HCT116 (cell line): ENCODE measurements at regions not wholly inside any gene's neighbourhood (a gene's known extent, or its start where the extent isn't known, plus 50 kb on each side); places are given as distances from the start of the nearest gene placed in this dataset.

Source experiments
- ATAC-seq: fragments of 200-7000 bp; cut with Tn5 transposase; 2 replicates; pipeline ENCODE4 v1.9.1; 2020; ENCODE audit warnings: mild to moderate bottlenecking, moderate library complexity
- BruUV-seq: library from RNA; stranded (reverse); fragments of 400-500 nt; replicated peaks from 2 replicates; lab custom pipeline; 2021; lab: Mats Ljungman, UMichigan
- CTCF ChIA-PET: fragments of 300-600 bp; sonication (Branson Sonifier 250); formaldehyde crosslinking; loops from one replicate; lab custom pipeline; 2021; ENCODE audit warnings: antibody characterized with exemption; lab: Charles Lee
- POLR2A ChIA-PET: fragments of 300-600, 350-600 bp; sonication (Branson Sonifier 250); formaldehyde crosslinking; loops from one replicate; lab custom pipeline; 2021; ENCODE audit warnings: antibody characterized with exemption; lab: Charles Lee
- RAD21 ChIA-PET, 2 experiments: fragments of 300-600 bp; sonication (Branson Sonifier 250); formaldehyde crosslinking; loops; one replicate each; lab custom pipeline; 2023; ENCODE audit warnings: low total read pairs in 2 of 2; ENCODE audit not compliant: uncharacterized antibody in 2 of 2, unreplicated experiment in 2 of 2, low non-redundant PET in 1 of 2; lab: Charles Lee
- DNase-seq: peaks from one replicate; pipeline ENCODE4 v3.0.0-alpha.2; 2010; ENCODE audit warnings: low read depth, low spot score
- H2AFZ ChIP-seq: fragments of 200-600 bp; shearing (Covaris generic), sonication (generic); 2 replicates; pipeline ENCODE4 v1.6.1; 2017; ENCODE audit warnings: low read depth, mixed run types, mixed read lengths, antibody characterized with exemption, low read length; ENCODE audit not compliant: poor library complexity, severe bottlenecking
- H3K27ac ChIP-seq: 2 replicates; pipeline ENCODE4 v1.5.1; 2012; ENCODE audit warnings: low read depth, low read length
- H3K27me3 ChIP-seq: fragments of 200-600 bp; sonication (generic); 2 replicates; pipeline ENCODE4 v1.6.1; 2016; ENCODE audit warnings: mixed run types, low read length, mixed read lengths; ENCODE audit not compliant: insufficient read depth
- H3K36me3 ChIP-seq, 2 experiments: fragments of 200-500 bp in 1 of 2; fragments of 200-600 bp in 1 of 2; sonication (Bioruptor generic) in 1 of 2; sonication (generic) in 1 of 2; 2 replicates each; pipeline versions ENCODE4 v1.5.1 to v1.6.1; 2014 to 2016; ENCODE audit warnings: low read length in 2 of 2, inconsistent platforms in 1 of 2, mixed read lengths in 1 of 2, mixed run types in 1 of 2; ENCODE audit not compliant: insufficient read depth in 2 of 2, control insufficient read depth in 1 of 2
- H3K4me1 ChIP-seq, 2 experiments: fragments of 200-600 bp in 1 of 2; sonication (generic) in 1 of 2; 2 replicates each; pipeline versions ENCODE4 v1.5.1 to v1.6.1; 2012 to 2017; ENCODE audit warnings: low read length in 2 of 2, inconsistent platforms in 1 of 2, mild to moderate bottlenecking in 1 of 2, mixed read lengths in 1 of 2, mixed run types in 1 of 2, moderate library complexity in 1 of 2; ENCODE audit not compliant: insufficient read depth in 2 of 2, control insufficient read depth in 1 of 2
- H3K4me2 ChIP-seq: fragments of 200-600 bp; sonication (generic); 2 replicates; pipeline ENCODE4 v1.6.1; 2017; ENCODE audit warnings: mixed run types, low read length, mixed read lengths
- H3K4me3 ChIP-seq, 2 experiments: fragments of 200-600 bp in 1 of 2; sonication (generic) in 1 of 2; replicated peaks in 1 of 2; 2 replicates each; pipeline ENCODE4 v1.5.1; 2011 to 2016; ENCODE audit warnings: low read length in 2 of 2, control low read depth in 1 of 2, low read depth in 1 of 2, mild to moderate bottlenecking in 1 of 2, mixed read lengths in 1 of 2, mixed run types in 1 of 2
- H3K79me2 ChIP-seq: fragments of 200-600 bp; sonication (generic); 2 replicates; pipeline ENCODE4 v1.6.1; 2017; ENCODE audit warnings: mild to moderate bottlenecking, mixed run types, low read length, moderate library complexity, mixed read lengths; ENCODE audit not compliant: insufficient read depth
- H3K9ac ChIP-seq: fragments of 200-600 bp; sonication (generic); 2 replicates; pipeline ENCODE4 v1.6.1; 2016; ENCODE audit warnings: low read length, mixed read lengths
- H3K9me2 ChIP-seq: fragments of 200-600 bp; sonication (generic), shearing (Covaris generic); 2 replicates; pipeline ENCODE4 v1.6.1; 2017; ENCODE audit warnings: mixed run types, mild to moderate bottlenecking, moderate library complexity; ENCODE audit not compliant: insufficient read depth
- H3K9me3 ChIP-seq, 2 experiments: fragments of 200-500 bp in 1 of 2; fragments of 200-600 bp in 1 of 2; sonication (Bioruptor generic) in 1 of 2; sonication (generic) in 1 of 2; 2 replicates each; pipeline ENCODE4 v1.6.1; 2014 to 2017; ENCODE audit warnings: low read length in 2 of 2, mixed read lengths in 2 of 2, inconsistent platforms in 1 of 2, low read depth in 1 of 2, mild to moderate bottlenecking in 1 of 2, mixed run types in 1 of 2, moderate library complexity in 1 of 2; ENCODE audit not compliant: control insufficient read depth in 1 of 2, insufficient read depth in 1 of 2
- H4K20me1 ChIP-seq: fragments of 200-600 bp; sonication (generic), shearing (Covaris generic); 2 replicates; pipeline ENCODE4 v1.6.1; 2017; ENCODE audit warnings: mixed run types, mild to moderate bottlenecking, moderate library complexity; ENCODE audit not compliant: insufficient read depth
- CBX3 ChIP-seq: IDR thresholded peaks from 2 replicates; pipeline ENCODE4 v1.6.1; 2012; ENCODE audit warnings: low read depth
- EGR1 ChIP-seq: IDR thresholded peaks from 2 replicates; pipeline ENCODE4 v1.6.1; 2012; ENCODE audit warnings: low read depth
- EZH2 ChIP-seq: fragments of 200-600 bp; sonication (generic); IDR thresholded peaks from 2 replicates; pipeline ENCODE4 v1.6.1; 2017; ENCODE audit warnings: antibody characterized with exemption, mixed run types
- JUND ChIP-seq: IDR thresholded peaks from 2 replicates; pipeline ENCODE4 v1.6.1; 2012
- RAD21 ChIP-seq: IDR thresholded peaks from 2 replicates; pipeline ENCODE4 v1.6.1; 2012; ENCODE audit warnings: low read depth, mild to moderate bottlenecking
- REST ChIP-seq: IDR thresholded peaks from 2 replicates; pipeline ENCODE4 v1.6.1; 2012; ENCODE audit warnings: low read depth
- SP1 ChIP-seq: IDR thresholded peaks from 2 replicates; pipeline ENCODE4 v1.6.1; 2012; ENCODE audit warnings: low read depth
- YY1 ChIP-seq: IDR thresholded peaks from 2 replicates; pipeline ENCODE4 v1.6.1; 2011; ENCODE audit warnings: low read length, low read depth, moderate library complexity, mild to moderate bottlenecking; ENCODE audit not compliant: insufficient replicate concordance; ENCODE audit errors: extremely low read depth
- ZBTB33 ChIP-seq: IDR thresholded peaks from 2 replicates; pipeline ENCODE4 v1.6.1; 2011; ENCODE audit warnings: mild to moderate bottlenecking, low read length, moderate library complexity; ENCODE audit not compliant: insufficient replicate concordance; ENCODE audit errors: extremely low read depth
- intact Hi-C: fragments of 100-400 bp; cut with micrococcal nuclease; formaldehyde crosslinking; loops from 2 replicates; pipeline ENCODE4 v1.10.0; 2022

GRCh38 chr6:121876721-121877120 lies 441.3 kb downstream of the GJA1 start:
- ATAC-seq (no peak), DNase-seq (no peak)
- Histone ChIP-seq H2AFZ (no peak overlapping the region), H3K9ac (no peak overlapping the region), H3K27ac (no peak overlapping the region), H3K9me2 (no peaks in the 10 kb centered on the region), H3K4me3 (no peak overlapping the region), H3K79me2 (no peaks in the 10 kb centered on the region), H3K9me3 (no peaks in the 10 kb centered on the region), H4K20me1 (no peaks in the 10 kb centered on the region), H3K27me3 (no peaks in the 10 kb centered on the region), H3K4me2 (no peak overlapping the region), H3K36me3 (no peaks in the 10 kb centered on the region), H3K4me1 (no peaks in the 10 kb centered on the region)
- RAD21 ChIA-PET: no interaction called here
- no TSS peak for BruUV-seq
- CTCF ChIA-PET: no interaction called here
- intact Hi-C loops: no loop called here
- TF ChIP-seq YY1: no peak
- no peak for TF ChIP-seq JUND
- no peak for TF ChIP-seq EZH2
- TF ChIP-seq CBX3: no peak
- no peak for TF ChIP-seq RAD21
- no peak for TF ChIP-seq EGR1
- TF ChIP-seq SP1: no peak
- no peak for TF ChIP-seq ZBTB33
- no peak for TF ChIP-seq REST
- POLR2A ChIA-PET: no interaction called here
